ENCODE measurements at regions not wholly inside any gene's neighbourhood (a gene's known extent, or its start where the extent isn't known, plus 50 kb on each side); places are given as distances from the start of the nearest gene placed in this dataset.

DNA sequence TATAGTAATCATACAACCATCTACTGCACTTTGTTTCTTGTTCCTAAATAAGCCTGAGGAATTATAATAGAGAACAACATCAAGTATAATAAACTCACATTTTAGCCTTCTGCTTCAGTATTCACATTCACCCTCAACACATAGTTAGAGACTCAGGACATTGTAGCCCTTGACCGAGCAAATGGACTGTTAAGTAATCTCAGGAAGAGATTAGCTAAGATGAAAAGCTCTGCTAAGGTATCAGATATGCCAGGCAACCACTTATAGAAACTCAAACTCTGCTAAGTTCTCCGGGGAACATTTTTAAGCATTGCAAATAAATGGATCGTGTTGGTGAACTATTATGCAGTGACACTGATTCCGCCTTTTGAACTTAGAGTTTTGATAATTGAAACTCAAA is 252.0 kb downstream of the DTWD2 start:
- TF ChIP-seq EZH2phosphoT487 (IDR thresholded peaks at IDR 0.05; ENCODE audit: unreplicated experiment): no peak
- TF ChIP-seq JUNB (IDR thresholded peaks at IDR 0.05; ENCODE audit: unreplicated experiment): no peak
- TF ChIP-seq STAT1 (IDR thresholded peaks at IDR 0.05; ENCODE audit: unreplicated experiment): no peak
- H2AFZ ChIP-seq: no peak overlapping the region

DNA sequence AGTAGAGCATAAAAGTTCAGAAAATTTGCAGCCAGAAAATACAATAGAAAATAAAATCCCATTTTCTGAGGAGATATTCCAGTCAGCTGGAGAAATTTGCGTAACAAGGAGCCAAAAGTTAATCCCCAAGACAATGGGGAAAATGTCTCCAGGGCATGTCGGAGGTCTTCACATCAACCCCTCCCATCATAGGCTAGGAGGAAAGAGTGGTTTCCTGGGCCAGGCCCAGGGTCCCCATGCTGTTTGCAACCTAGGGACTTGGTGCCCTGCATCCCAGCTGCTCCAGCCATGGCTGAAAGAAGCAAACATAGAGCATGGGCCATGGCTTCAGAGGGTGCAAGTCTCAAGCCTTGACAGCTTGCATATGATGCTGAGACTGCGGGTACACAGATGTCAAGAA is 255.0 kb downstream of the DTWD2 start:
- Histone ChIP-seq H4K20me1 (replicated peaks; ENCODE audit: insufficient read depth) (no peaks in the 10 kb centered on the region), H3K27ac (ENCODE audit: low read depth) (no peak overlapping the region), H3K9me2 (ENCODE audit: insufficient read depth) (peaks cover 8% of the 10 kb centered on the region), H3K4me2 (no peak overlapping the region), H2AFZ (no peak overlapping the region), H3K36me3 (ENCODE audit: insufficient read depth) (no peaks in the 10 kb centered on the region; the same call in 1 of the 2 replicates), H3K27me3 (ENCODE audit: insufficient read depth) (no peaks in the 10 kb centered on the region), H3F3A (replicated peaks; ENCODE audit: low read depth) (no peaks in the 10 kb centered on the region), H3K79me2 (replicated peaks; ENCODE audit: insufficient read depth) (no peaks in the 10 kb centered on the region), H3K4me1 (ENCODE audit: insufficient read depth) (peaks cover 2% of the 10 kb centered on the region), H3K4me3 (no peak overlapping the region)
- Mint-ChIP-seq H3K36me3 (ENCODE audit: low read depth) (peaks cover 15% of the 10 kb centered on the region; the same call in 2 of the 3 replicates), H3K27ac (no peak overlapping the region), H3K4me3 (no peak overlapping the region), H3K4me1 (peaks cover 9% of the 10 kb centered on the region; the same call in 2 of the 3 replicates), H3K9me3 (peaks cover 12% of the 10 kb centered on the region; the same call in 2 of the 3 replicates), H3K27me3 (ENCODE audit: insufficient read depth, low read depth, poor library complexity) (peaks cover 3% of the 10 kb centered on the region)
- ATAC-seq (no peak), DNase-seq (ENCODE audit: low spot score) (no peak)
- TF ChIP-seq STAT1 (IDR thresholded peaks at IDR 0.05; ENCODE audit: unreplicated experiment) (no peak), CREB1 (CRISPR knock-in tag; IDR thresholded peaks at IDR 0.05; ENCODE audit: low read depth) (no peak)

More for the DNA sequence above, 252.0 kb downstream of the DTWD2 start:
- Mint-ChIP-seq H3K9me3 (peaks cover 12% of the 10 kb centered on the region; the same call in 2 of the 3 replicates), H3K4me1 (peaks cover 3% of the 10 kb centered on the region; the same call in 2 of the 3 replicates), H3K27me3 (ENCODE audit: insufficient read depth, low read depth, poor library complexity) (no peaks in the 10 kb centered on the region), H3K27ac (no peak overlapping the region), H3K4me3 (no peak overlapping the region), H3K36me3 (ENCODE audit: low read depth) (peaks cover 15% of the 10 kb centered on the region; the same call in 2 of the 3 replicates)
- H3F3A ChIP-seq (replicated peaks; ENCODE audit: low read depth): no peaks in the 10 kb centered on the region
- no peaks in the 10 kb centered on the region for H4K20me1 ChIP-seq (replicated peaks; ENCODE audit: insufficient read depth)
- H3K4me2 ChIP-seq: no peak overlapping the region
- no peaks in the 10 kb centered on the region for H3K4me1 ChIP-seq (ENCODE audit: insufficient read depth)
- peaks cover 4% of the 10 kb centered on the region; the same call in 1 of the 2 replicates for H3K9me2 ChIP-seq (ENCODE audit: insufficient read depth)
- ATAC-seq: no peak
- H3K27me3 ChIP-seq (ENCODE audit: insufficient read depth): no peaks in the 10 kb centered on the region
- DNase-seq (ENCODE audit: low spot score): no peak
- H3K36me3 ChIP-seq (ENCODE audit: insufficient read depth): no peaks in the 10 kb centered on the region; the same call in 1 of the 2 replicates
- no peaks in the 10 kb centered on the region for H3K79me2 ChIP-seq (replicated peaks; ENCODE audit: insufficient read depth)
- H3K27ac ChIP-seq (ENCODE audit: low read depth): no peak overlapping the region
- H3K4me3 ChIP-seq: no peak overlapping the region

DNA sequence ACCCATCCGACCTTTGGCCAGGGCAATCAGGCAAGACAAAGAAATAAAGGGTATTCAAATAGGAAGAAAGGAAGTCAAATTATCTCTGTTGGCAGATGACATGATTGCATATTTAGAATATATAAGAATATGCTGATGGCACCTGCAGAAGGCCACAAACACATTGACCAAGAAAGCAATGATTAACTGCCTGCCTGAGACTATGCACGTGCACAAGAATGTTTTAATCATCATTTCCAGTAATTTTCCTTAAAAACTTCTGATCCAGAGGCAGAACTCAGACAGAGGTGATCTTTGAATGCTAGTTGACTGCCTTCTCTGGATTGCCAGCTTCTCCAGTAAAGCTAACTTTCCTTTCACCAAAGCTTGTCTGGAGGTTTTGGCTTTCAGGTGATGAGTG is 260.2 kb downstream of the DTWD2 start:
- Mint-ChIP-seq H3K36me3 (ENCODE audit: low read depth) (0 out of 3 replicates have a peak, but pooled peaks cover 3% of the 10 kb centered on the region), H3K27ac (peak overlapping the region; percentile 73), H3K9me3 (no peaks in the 10 kb centered on the region), H3K4me1 (peaks cover 23% of the 10 kb centered on the region), H3K4me3 (no peak overlapping the region), H3K27me3 (ENCODE audit: insufficient read depth, low read depth, poor library complexity) (peaks cover 6% of the 10 kb centered on the region)
- DNase-seq (ENCODE audit: low spot score) (peak; percentile 5), ATAC-seq (no peak)
- H3F3A ChIP-seq (replicated peaks; ENCODE audit: low read depth): no peaks in the 10 kb centered on the region
- 0 out of 2 replicates have a peak overlapping the region, but pooled peaks have one; percentile 31 for H3K4me2 ChIP-seq
- H2AFZ ChIP-seq: no peak overlapping the region
- no peaks in the 10 kb centered on the region for H3K79me2 ChIP-seq (replicated peaks; ENCODE audit: insufficient read depth)
- peaks cover 13% of the 10 kb centered on the region for H3K9me2 ChIP-seq (ENCODE audit: insufficient read depth)
- H3K36me3 ChIP-seq (ENCODE audit: insufficient read depth): no peaks in the 10 kb centered on the region
- peaks cover 12% of the 10 kb centered on the region for H3K4me1 ChIP-seq (ENCODE audit: insufficient read depth)
- H3K4me3 ChIP-seq: no peak overlapping the region
- H3K27ac ChIP-seq (ENCODE audit: low read depth): no peak overlapping the region
- no peaks in the 10 kb centered on the region for H3K27me3 ChIP-seq (ENCODE audit: insufficient read depth)
- no peaks in the 10 kb centered on the region for H4K20me1 ChIP-seq (replicated peaks; ENCODE audit: insufficient read depth)
- TF ChIP-seq, protein P1, sequence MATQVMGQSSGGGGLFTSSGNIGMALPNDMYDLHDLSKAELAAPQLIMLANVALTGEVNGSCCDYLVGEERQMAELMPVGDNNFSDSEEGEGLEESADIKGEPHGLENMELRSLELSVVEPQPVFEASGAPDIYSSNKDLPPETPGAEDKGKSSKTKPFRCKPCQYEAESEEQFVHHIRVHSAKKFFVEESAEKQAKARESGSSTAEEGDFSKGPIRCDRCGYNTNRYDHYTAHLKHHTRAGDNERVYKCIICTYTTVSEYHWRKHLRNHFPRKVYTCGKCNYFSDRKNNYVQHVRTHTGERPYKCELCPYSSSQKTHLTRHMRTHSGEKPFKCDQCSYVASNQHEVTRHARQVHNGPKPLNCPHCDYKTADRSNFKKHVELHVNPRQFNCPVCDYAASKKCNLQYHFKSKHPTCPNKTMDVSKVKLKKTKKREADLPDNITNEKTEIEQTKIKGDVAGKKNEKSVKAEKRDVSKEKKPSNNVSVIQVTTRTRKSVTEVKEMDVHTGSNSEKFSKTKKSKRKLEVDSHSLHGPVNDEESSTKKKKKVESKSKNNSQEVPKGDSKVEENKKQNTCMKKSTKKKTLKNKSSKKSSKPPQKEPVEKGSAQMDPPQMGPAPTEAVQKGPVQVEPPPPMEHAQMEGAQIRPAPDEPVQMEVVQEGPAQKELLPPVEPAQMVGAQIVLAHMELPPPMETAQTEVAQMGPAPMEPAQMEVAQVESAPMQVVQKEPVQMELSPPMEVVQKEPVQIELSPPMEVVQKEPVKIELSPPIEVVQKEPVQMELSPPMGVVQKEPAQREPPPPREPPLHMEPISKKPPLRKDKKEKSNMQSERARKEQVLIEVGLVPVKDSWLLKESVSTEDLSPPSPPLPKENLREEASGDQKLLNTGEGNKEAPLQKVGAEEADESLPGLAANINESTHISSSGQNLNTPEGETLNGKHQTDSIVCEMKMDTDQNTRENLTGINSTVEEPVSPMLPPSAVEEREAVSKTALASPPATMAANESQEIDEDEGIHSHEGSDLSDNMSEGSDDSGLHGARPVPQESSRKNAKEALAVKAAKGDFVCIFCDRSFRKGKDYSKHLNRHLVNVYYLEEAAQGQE (IDR thresholded peaks at IDR 0.05; ENCODE audit: unreplicated experiment): no peak
- no peak for TF ChIP-seq POLR2AphosphoS5 (IDR thresholded peaks at IDR 0.05; ENCODE audit: low read depth)
- no peak for TF ChIP-seq NANOG (IDR thresholded peaks at IDR 0.05; ENCODE audit: borderline replicate concordance)
- no peak for TF ChIP-seq EZH2phosphoT487 (IDR thresholded peaks at IDR 0.05; ENCODE audit: unreplicated experiment)
- TF ChIP-seq, protein P2, sequence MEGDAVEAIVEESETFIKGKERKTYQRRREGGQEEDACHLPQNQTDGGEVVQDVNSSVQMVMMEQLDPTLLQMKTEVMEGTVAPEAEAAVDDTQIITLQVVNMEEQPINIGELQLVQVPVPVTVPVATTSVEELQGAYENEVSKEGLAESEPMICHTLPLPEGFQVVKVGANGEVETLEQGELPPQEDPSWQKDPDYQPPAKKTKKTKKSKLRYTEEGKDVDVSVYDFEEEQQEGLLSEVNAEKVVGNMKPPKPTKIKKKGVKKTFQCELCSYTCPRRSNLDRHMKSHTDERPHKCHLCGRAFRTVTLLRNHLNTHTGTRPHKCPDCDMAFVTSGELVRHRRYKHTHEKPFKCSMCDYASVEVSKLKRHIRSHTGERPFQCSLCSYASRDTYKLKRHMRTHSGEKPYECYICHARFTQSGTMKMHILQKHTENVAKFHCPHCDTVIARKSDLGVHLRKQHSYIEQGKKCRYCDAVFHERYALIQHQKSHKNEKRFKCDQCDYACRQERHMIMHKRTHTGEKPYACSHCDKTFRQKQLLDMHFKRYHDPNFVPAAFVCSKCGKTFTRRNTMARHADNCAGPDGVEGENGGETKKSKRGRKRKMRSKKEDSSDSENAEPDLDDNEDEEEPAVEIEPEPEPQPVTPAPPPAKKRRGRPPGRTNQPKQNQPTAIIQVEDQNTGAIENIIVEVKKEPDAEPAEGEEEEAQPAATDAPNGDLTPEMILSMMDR (conservative IDR thresholded peaks at IDR 0.05; ENCODE audit: low read depth in 2 of 2): no peak
- no peak for TF ChIP-seq EZH2 (IDR thresholded peaks at IDR 0.05; ENCODE audit: low read depth, unreplicated experiment)

Measured in GM23338 (cell line).